GM13976 (cell line): ENCODE measurements at regions not wholly inside any gene's neighbourhood (a gene's known extent, or its start where the extent isn't known, plus 50 kb on each side); places are given as distances from the start of the nearest gene placed in this dataset.

Experiments
- DNase-seq: peaks from one replicate; pipeline ENCODE4 v3.0.0; 2012; ENCODE audit warnings: low spot score
- in situ Hi-C: fragments of 300-500 bp; cut with MboI; formaldehyde crosslinking; loops from one replicate; pipeline ENCODE4 v1.12.0; 2022; ENCODE audit warnings: low sequenced_read_pairs, mixed read lengths, inconsistent platforms; ENCODE audit not compliant: unreplicated experiment
- TF ChIP-seq, protein P1 (sequence below): IDR thresholded peaks from 2 replicates; pipeline ENCODE4 v1.5.1; 2012; ENCODE audit warnings: borderline replicate concordance, mild to moderate bottlenecking; ENCODE audit not compliant: insufficient read depth; ENCODE audit errors: extremely low read depth, missing control alignments, control extremely low read depth

DNA sequence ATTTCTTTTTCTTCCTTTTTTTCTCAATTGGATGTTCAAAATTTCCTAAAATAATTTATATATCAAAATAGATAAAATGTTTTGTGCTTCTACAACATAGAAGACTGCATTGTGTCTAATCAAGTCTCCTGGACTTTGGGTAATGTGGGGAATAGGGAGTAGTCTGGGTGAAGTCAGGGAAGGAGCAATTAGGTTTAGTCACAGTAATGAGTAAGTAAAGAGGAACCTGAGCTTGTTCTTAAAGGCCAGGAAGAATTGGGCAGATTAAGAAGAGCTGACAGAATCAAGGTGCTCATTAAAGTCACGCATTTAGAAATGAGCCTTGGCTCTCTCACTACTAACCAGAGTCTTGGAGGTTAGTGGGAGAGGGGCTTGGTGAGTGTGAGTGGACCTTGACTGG is 233.3 kb upstream of the SSTR1 start:
- in situ Hi-C loops, result no loop called here

GRCh38 chr14:37977481-37977880 is 230.2 kb upstream of the SSTR1 start:
- in situ Hi-C loops, result no loop called here
- TF ChIP-seq, protein P1, sequence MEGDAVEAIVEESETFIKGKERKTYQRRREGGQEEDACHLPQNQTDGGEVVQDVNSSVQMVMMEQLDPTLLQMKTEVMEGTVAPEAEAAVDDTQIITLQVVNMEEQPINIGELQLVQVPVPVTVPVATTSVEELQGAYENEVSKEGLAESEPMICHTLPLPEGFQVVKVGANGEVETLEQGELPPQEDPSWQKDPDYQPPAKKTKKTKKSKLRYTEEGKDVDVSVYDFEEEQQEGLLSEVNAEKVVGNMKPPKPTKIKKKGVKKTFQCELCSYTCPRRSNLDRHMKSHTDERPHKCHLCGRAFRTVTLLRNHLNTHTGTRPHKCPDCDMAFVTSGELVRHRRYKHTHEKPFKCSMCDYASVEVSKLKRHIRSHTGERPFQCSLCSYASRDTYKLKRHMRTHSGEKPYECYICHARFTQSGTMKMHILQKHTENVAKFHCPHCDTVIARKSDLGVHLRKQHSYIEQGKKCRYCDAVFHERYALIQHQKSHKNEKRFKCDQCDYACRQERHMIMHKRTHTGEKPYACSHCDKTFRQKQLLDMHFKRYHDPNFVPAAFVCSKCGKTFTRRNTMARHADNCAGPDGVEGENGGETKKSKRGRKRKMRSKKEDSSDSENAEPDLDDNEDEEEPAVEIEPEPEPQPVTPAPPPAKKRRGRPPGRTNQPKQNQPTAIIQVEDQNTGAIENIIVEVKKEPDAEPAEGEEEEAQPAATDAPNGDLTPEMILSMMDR, result no peak
- no peak for DNase-seq

More for the DNA sequence above, 233.3 kb upstream of the SSTR1 start:
- no peak for DNase-seq
- TF ChIP-seq, protein P1, result no peak

- in situ Hi-C loops, result no loop called here
- TF ChIP-seq, protein P1, result peak; percentile 32
- no peak for DNase-seq
Measured at GRCh38 chr14:37985826-37986470, 221.8 kb upstream of the SSTR1 start.

GRCh38 chr14:37988472-37988871 is 219.2 kb upstream of the SSTR1 start:
- in situ Hi-C loops, result no loop called here
- TF ChIP-seq, protein P1, result no peak
- DNase-seq, result no peak

- in situ Hi-C loops, result no loop called here
- no peak for DNase-seq
- TF ChIP-seq, protein P1, result no peak
Measured at GRCh38 chr14:37991027-37991426, 216.7 kb upstream of the SSTR1 start.

DNA sequence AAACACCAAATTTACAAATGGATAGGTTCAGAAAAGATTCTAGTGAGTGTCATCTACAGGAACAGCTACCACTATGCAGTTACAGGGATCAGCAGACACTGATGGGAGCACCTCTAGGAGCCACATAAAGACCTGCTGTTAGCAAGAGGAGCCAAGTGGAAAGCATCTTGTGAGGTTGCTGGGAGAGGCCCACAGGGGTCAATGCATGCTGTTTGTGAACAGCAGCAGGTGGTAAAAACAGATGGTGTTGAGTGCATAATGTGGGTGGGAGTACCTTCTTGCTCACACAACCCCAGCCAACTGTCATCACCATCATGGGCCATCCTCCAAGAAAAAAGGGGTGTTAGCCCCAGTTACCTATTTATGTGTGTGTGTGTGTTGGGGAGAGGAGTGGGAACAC is 215.2 kb upstream of the SSTR1 start:
- in situ Hi-C loops, result no loop called here
- DNase-seq, result no peak
- TF ChIP-seq, protein P1, result no peak

GRCh38 chr14:37994846-37995372 is 212.8 kb upstream of the SSTR1 start:
- TF ChIP-seq, protein P1, result no peak
- DNase-seq, result no peak
- in situ Hi-C loops, result no loop called here
